Stimulated activated CD4-positive, alpha-beta T cell treated with anti-CD3 and anti-CD28 coated beads, TNF-alpha, amount 100 ng/mL, for 48 hours (primary cell): ENCODE measurements at regions not wholly inside any gene's neighbourhood (a gene's known extent, or its start where the extent isn't known, plus 50 kb on each side); places are given as distances from the start of the nearest gene placed in this dataset.
"Not testable (repeated sequence)": the region's sequence is repeated elsewhere in the genome, so short reads cannot be mapped to it uniquely, and the experiment has no call there.

Experiments
- DNase-seq, 3 donors: peaks; one replicate each; pipeline ENCODE4 v3.0.0-alpha.2; 2020; ENCODE audit warnings: low read depth in 3 of 3

DNA sequence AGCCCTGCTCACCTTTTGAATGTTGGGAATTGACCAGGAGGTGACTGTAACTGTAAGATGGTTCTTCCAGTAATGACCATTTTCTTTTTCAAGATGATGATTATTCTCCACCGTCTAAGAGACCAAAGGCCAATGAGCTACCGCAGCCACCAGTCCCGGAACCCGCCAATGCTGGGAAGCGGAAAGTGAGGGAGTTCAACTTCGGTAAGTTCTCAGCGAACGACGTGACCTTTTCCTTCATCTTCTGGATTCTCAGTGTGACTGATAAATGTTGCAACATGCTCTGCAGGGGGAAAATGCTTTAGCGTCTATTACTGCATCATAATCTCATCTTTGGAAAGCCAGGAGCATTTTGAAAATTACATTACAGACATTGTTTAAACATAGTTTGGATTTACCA is 89.5 kb upstream of the SPDYE9 start:
- DNase-seq: not testable (repeated sequence)

DNA sequence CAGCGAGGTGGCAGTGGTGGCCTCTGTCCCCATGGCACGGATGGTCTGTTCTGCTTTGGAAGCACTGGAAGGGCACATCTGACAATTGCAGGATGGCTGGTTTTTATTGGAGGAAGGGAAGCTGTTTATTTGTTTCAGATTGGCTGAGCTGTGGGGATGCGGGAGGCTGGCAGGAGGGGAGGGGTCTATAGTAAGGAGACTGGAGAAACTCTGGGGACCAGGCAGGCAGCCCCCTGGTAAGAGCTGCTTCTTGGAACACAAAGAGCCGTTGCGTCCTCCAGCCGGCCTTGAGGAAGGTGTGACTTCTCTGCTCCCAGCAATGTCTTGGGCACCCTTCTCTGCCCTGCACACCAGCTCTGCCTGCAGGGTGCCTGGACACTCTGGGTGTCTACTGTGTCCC is 85.1 kb upstream of the SPDYE9 start:
- not testable (repeated sequence) for DNase-seq

DNA sequence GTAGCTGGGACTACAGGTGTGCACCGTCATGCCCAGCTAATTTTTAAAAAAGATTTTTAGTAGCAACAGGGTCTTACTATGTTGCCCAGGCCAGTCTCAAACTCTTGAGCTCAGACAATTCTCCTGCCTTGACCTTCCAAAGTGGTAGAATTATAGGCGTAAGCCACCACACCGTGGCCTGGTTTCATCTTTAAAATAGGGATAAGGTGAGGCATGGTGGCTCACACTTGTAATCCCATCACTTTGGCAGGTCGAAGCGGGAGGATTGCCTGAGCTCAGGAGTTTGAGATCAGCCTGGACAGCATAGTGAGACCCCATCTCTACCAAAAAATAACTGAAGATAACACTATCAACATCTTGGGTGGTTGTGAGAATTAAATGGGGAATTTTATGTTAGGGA is 84.6 kb upstream of the SPDYE9 start:
- not testable (repeated sequence) for DNase-seq

DNA sequence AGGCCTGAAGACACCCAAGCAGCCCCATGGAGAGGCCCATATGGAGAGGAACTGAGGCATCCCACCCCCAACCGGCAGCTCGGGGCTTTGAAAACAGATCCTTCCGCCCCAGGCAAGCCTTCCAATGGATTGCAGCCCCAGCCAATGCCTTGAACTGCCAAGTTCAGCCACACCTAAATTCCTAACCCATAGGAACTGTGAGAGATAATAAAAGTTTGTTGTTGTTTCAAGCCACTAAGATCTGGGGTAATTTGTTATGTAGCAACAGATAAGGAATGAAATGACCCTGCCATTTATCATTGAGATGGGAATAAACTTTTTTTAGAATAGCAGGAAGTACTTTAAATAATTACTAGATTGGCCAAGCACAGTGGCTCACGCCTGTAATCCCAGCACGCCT is 80.3 kb upstream of the SPDYE9 start:
- DNase-seq: not testable (repeated sequence)

GRCh38 chr7:73162680-73163079 is 76.8 kb upstream of the SPDYE9 start:
- not testable (repeated sequence) for DNase-seq

DNA sequence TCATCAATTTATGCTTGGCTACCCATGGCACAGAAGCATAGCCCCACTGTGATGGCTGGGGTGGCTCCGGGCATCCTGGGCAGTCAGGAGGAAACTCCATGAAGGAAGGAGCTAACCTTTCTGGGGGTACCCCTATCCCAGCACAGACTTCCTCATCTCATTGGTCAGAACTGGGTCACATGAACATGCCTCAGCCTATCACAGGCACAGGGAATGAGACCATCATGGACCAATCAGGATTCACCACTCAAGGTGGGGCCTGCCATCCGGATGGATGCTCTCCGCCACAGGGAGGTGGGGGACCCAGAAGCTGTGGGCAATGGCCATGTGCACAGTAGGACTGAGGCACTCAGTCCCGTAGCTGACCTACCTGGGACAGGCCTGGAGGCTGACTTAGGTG is 75.9 kb upstream of the SPDYE9 start:
- not testable (repeated sequence) for DNase-seq

DNA sequence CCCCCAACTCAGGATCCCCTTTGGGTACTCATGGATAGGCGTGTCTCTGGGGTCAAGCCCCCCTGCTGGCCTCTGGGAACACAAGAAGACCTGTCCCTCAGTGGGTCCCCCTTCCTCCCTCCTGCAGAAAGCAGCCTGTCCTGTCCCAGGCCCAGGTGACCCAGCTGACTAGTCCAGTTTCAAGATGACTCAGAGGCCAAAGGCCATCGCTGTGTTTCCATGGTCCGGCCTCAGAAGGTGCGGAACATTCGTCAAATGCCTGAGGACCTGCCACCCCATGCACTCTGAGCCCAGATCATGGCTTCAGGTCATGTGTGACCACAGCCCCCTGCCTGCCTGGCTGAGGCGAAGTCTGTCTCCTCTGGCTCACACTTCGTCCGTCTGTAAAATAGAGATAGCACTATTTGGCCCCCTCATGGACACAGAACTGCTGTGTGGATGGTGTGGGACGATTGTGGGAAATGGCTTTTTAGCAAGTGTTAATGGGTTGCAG is 71.4 kb upstream of the SPDYE9 start:
- DNase-seq: not testable (repeated sequence)

DNA sequence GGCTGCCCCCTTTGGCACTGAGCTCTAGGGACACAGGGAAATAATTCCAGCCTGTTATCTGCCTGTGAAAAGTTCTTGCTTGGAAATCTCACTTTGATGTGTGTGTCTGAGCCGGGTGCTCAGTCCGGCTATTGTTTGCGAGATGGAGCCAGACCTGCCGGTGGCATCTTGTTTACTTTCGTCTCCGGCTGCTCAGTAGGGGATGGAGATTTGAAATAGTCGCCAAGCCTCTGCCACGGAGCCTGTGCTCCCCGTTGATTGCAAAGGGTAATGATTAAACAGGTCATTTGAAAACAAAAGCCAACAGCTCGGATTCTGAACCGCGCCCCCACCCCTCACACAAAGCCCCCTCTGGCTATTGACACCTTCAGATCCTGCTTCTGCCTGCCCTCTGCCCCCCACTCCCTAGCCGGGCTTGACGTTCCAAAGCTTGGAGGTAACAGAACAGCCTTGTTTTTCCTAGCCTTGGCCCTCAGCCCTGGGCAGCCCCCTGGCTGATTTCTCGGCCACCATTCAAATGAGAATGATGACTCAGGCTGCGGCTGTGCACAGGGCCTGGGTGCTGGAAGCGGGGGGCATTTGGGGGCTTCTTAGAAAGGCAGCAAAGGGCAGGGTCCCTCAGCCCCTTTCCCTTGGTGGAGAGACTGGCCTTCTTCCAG is 70.8 kb upstream of the SPDYE9 start:
- not testable (repeated sequence) for DNase-seq

- peak; percentile 42 to 74 (median 58) for DNase-seq
These were observed 68.8 kb upstream of the SPDYE9 start for GRCh38 chr7:73154586-73155038.

- not testable (repeated sequence) for DNase-seq
These were observed 68.2 kb upstream of the SPDYE9 start for GRCh38 chr7:73153921-73154585.

GRCh38 chr7:73148570-73148969 is 62.7 kb upstream of the SPDYE9 start:
- DNase-seq: not testable (repeated sequence)

GRCh38 chr7:73147681-73148080 is 61.8 kb upstream of the SPDYE9 start:
- not testable (repeated sequence) for DNase-seq

DNA sequence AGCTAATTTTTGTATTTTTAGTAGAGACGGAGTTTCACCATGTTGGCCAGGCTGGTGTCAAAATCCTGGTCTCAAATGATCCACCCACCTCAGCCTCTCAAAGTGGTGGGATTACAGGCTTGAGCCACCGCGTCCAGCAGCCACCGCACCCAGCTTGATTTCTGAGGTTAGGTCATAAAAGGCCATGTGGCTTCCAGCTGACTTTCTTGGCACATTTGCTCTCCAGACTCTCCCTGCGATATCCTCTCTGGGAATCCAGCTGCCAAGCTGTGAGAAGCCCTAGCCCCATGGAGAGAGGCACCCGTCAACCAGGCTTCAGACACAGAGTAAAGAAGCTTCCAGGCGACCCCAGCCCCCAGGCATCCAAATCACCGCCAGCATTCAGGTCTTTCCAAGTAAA is 58.2 kb upstream of the SPDYE9 start:
- DNase-seq: not testable (repeated sequence)

DNA sequence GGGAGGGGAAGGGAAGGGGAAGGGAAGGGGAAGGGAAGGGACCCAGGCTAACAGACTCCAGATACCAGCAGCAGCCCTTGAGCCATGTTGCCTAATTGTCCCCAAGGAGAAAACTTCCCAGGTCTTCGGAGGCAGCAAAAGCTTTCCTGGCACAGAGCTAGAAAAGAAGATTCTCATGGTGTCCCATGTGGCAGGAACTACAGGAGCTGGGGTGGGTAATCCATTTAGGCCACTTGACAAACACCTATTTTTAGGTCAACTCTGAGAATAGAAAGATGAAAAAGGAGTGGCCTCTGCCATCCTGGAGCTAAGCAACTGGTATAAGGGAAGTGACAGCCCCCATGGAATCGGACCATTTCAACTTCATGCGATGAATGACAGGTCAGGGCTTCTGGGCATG is 52.1 kb upstream of the SPDYE9 start:
- not testable (repeated sequence) for DNase-seq
